HFFc6 (cell line): ENCODE measurements at regions not wholly inside any gene's neighbourhood (a gene's known extent, or its start where the extent isn't known, plus 50 kb on each side); places are given as distances from the start of the nearest gene placed in this dataset.

ENCODE experiments used
- DNase-seq: peaks from one replicate; pipeline ENCODE4 v3.0.0-alpha.2; 2018
- H3K27ac Mint-ChIP-seq: 2 replicates; pipeline ENCODE4 v1.8.0; 2020; ENCODE audit warnings: mild to moderate bottlenecking, mixed read lengths
- H3K27me3 Mint-ChIP-seq: 2 replicates; pipeline ENCODE4 v1.8.0; 2021; ENCODE audit warnings: mild to moderate bottlenecking, moderate library complexity, mixed read lengths; ENCODE audit not compliant: insufficient read depth
- H3K36me3 Mint-ChIP-seq: 2 replicates; pipeline ENCODE4 v1.8.0; 2021; ENCODE audit warnings: low read depth, mixed read lengths
- H3K4me1 Mint-ChIP-seq: 2 replicates; pipeline ENCODE4 v1.8.0; 2020; ENCODE audit warnings: low read depth, mixed read lengths
- H3K4me3 Mint-ChIP-seq: 2 replicates; pipeline ENCODE4 v1.8.0; 2020; ENCODE audit warnings: mild to moderate bottlenecking, moderate library complexity, mixed read lengths
- H3K9me3 Mint-ChIP-seq: 2 replicates; pipeline ENCODE4 v1.8.0; 2020; ENCODE audit warnings: mild to moderate bottlenecking, mixed read lengths
- CTCF ChIP-seq: fragments of 200-600 bp; sonication (generic); IDR thresholded peaks from 2 replicates; pipeline ENCODE4 v1.5.0; 2021; ENCODE audit warnings: antibody characterized with exemption, mild to moderate bottlenecking

- no peaks in the 10 kb centered on the region for H3K9me3 Mint-ChIP-seq
Measured at GRCh38 chr3:71951842-71952241, 166.9 kb upstream of the PROK2 start.

GRCh38 chr3:71951361-71951760 is 166.4 kb upstream of the PROK2 start:
- Mint-ChIP-seq H3K27ac (no peak overlapping the region), H3K9me3 (no peaks in the 10 kb centered on the region), H3K4me3 (no peak overlapping the region), H3K36me3 (no peaks in the 10 kb centered on the region), H3K4me1 (peaks cover 6% of the 10 kb centered on the region; the same call in 1 of the 2 replicates), H3K27me3 (peaks cover 22% of the 10 kb centered on the region)
- DNase-seq, result no peak
- no peak for TF ChIP-seq CTCF

More at GRCh38 chr3:71951842-71952241, 166.9 kb upstream of the PROK2 start:
- Mint-ChIP-seq H3K27me3 (peaks cover 22% of the 10 kb centered on the region), H3K36me3 (no peaks in the 10 kb centered on the region), H3K4me1 (peaks cover 6% of the 10 kb centered on the region; the same call in 1 of the 2 replicates), H3K27ac (no peak overlapping the region), H3K4me3 (no peak overlapping the region)
- no peak for TF ChIP-seq CTCF
- no peak for DNase-seq

- Mint-ChIP-seq H3K9me3 (no peaks in the 10 kb centered on the region), H3K27ac (no peak overlapping the region), H3K36me3 (no peaks in the 10 kb centered on the region), H3K4me3 (no peak overlapping the region), H3K4me1 (no peaks in the 10 kb centered on the region), H3K27me3 (peaks cover 22% of the 10 kb centered on the region)
- no peak for DNase-seq
- TF ChIP-seq CTCF, result no peak
Measured at GRCh38 chr3:71949442-71949841, 164.5 kb upstream of the PROK2 start.

- no peak for TF ChIP-seq CTCF
- no peak overlapping the region for H3K27ac Mint-ChIP-seq
- H3K9me3 Mint-ChIP-seq, result no peaks in the 10 kb centered on the region
- H3K4me3 Mint-ChIP-seq, result no peak overlapping the region
- H3K27me3 Mint-ChIP-seq, result peaks cover 27% of the 10 kb centered on the region
- no peaks in the 10 kb centered on the region for H3K36me3 Mint-ChIP-seq
- DNase-seq, result no peak
- no peaks in the 10 kb centered on the region for H3K4me1 Mint-ChIP-seq
Measured at GRCh38 chr3:71944482-71945065, 159.6 kb upstream of the PROK2 start.

- H3K36me3 Mint-ChIP-seq, result no peaks in the 10 kb centered on the region
- no peaks in the 10 kb centered on the region for H3K9me3 Mint-ChIP-seq
- no peak for TF ChIP-seq CTCF
- peaks cover 24% of the 10 kb centered on the region for H3K27me3 Mint-ChIP-seq
- H3K4me3 Mint-ChIP-seq, result no peak overlapping the region
- DNase-seq, result no peak
- H3K4me1 Mint-ChIP-seq, result no peaks in the 10 kb centered on the region
- no peak overlapping the region for H3K27ac Mint-ChIP-seq
Measured at GRCh38 chr3:71942432-71943187, 157.7 kb upstream of the PROK2 start.
